Activated CD8-positive, alpha-beta memory T cell treated with anti-CD3 and anti-CD28 coated beads for 36 hours (primary cell): ENCODE measurements at regions not wholly inside any gene's neighbourhood (a gene's known extent, or its start where the extent isn't known, plus 50 kb on each side); places are given as distances from the start of the nearest gene placed in this dataset.

ENCODE experiments used
- CTCF ChIA-PET: fragments of 350-600 bp; sonication (Branson Sonifier 250); formaldehyde crosslinking; loops from one replicate; lab custom pipeline; 2021; ENCODE audit warnings: antibody characterized with exemption; lab: Charles Lee
- POLR2A ChIA-PET: fragments of 350-600 bp; sonication (Branson Sonifier 250); formaldehyde crosslinking; loops from one replicate; lab custom pipeline; 2021; ENCODE audit warnings: antibody characterized with exemption; lab: Charles Lee

GRCh38 chr12:127621366-127621765 is 645.6 kb upstream of the TMEM132C start:
- ChIA-PET POLR2A (no interaction called here), CTCF (no interaction called here)

GRCh38 chr12:127623362-127623761 is 643.6 kb upstream of the TMEM132C start:
- ChIA-PET CTCF (no interaction called here), POLR2A (no interaction called here)

GRCh38 chr12:127625176-127625771 is 641.7 kb upstream of the TMEM132C start:
- POLR2A ChIA-PET, result no interaction called here
- CTCF ChIA-PET, result no interaction called here

- CTCF ChIA-PET, result no interaction called here
- POLR2A ChIA-PET, result no interaction called here
Observed at GRCh38 chr12:127628645-127629044, 638.3 kb upstream of the TMEM132C start.

- ChIA-PET CTCF (no interaction called here), POLR2A (no interaction called here)
Observed at GRCh38 chr12:127629066-127629820, 637.7 kb upstream of the TMEM132C start.

GRCh38 chr12:127632461-127632860 is 634.5 kb upstream of the TMEM132C start:
- POLR2A ChIA-PET, result no interaction called here
- CTCF ChIA-PET, result no interaction called here

GRCh38 chr12:127635838-127636237 is 631.1 kb upstream of the TMEM132C start:
- ChIA-PET CTCF (no interaction called here), POLR2A (no interaction called here)

GRCh38 chr12:127636882-127637281 is 630.1 kb upstream of the TMEM132C start:
- ChIA-PET CTCF (no interaction called here), POLR2A (no interaction called here)

GRCh38 chr12:127640181-127640886 is 626.6 kb upstream of the TMEM132C start:
- CTCF ChIA-PET, result no interaction called here
- POLR2A ChIA-PET, result no interaction called here

GRCh38 chr12:127642208-127642607 is 624.8 kb upstream of the TMEM132C start:
- POLR2A ChIA-PET, result no interaction called here
- CTCF ChIA-PET, result no interaction called here

GRCh38 chr12:127648321-127648720 is 618.6 kb upstream of the TMEM132C start:
- ChIA-PET POLR2A (no interaction called here), CTCF (no interaction called here)

- CTCF ChIA-PET, result no interaction called here
- POLR2A ChIA-PET, result no interaction called here
Observed at GRCh38 chr12:127649961-127650360, 617.0 kb upstream of the TMEM132C start.

- POLR2A ChIA-PET, result no interaction called here
- CTCF ChIA-PET, result no interaction called here
Observed at GRCh38 chr12:127650626-127651025, 616.3 kb upstream of the TMEM132C start.

GRCh38 chr12:127652281-127652680 is 614.7 kb upstream of the TMEM132C start:
- ChIA-PET CTCF (no interaction called here), POLR2A (no interaction called here)

GRCh38 chr12:127654383-127654985 is 612.5 kb upstream of the TMEM132C start:
- POLR2A ChIA-PET, result no interaction called here
- CTCF ChIA-PET, result no interaction called here

GRCh38 chr12:127655691-127656090 is 611.3 kb upstream of the TMEM132C start:
- CTCF ChIA-PET, result interaction anchor here (0.6 kb wide), 1 partner anchor 14 kb away, joined by 3 read pairs; no protein-coding TSS in a partner anchor

GRCh38 chr12:127656266-127656665 is 610.7 kb upstream of the TMEM132C start:
- POLR2A ChIA-PET, result no interaction called here
- CTCF ChIA-PET, result interaction anchor here (0.6 kb wide), 1 partner anchor 15 kb away, joined by 3 read pairs; no protein-coding TSS in a partner anchor

More at GRCh38 chr12:127655691-127656090, 611.3 kb upstream of the TMEM132C start:
- POLR2A ChIA-PET, result no interaction called here

GRCh38 chr12:127657036-127657435 is 609.9 kb upstream of the TMEM132C start:
- ChIA-PET CTCF (no interaction called here), POLR2A (no interaction called here)

- CTCF ChIA-PET, result no interaction called here
- POLR2A ChIA-PET, result no interaction called here
Observed at GRCh38 chr12:127660961-127661360, 606.0 kb upstream of the TMEM132C start.

- ChIA-PET POLR2A (no interaction called here), CTCF (no interaction called here)
Observed at GRCh38 chr12:127663716-127664115, 603.3 kb upstream of the TMEM132C start.
